GM18870 (cell line): ENCODE measurements at regions not wholly inside any gene's neighbourhood (a gene's known extent, or its start where the extent isn't known, plus 50 kb on each side); places are given as distances from the start of the nearest gene placed in this dataset.
"Not testable (repeated sequence)": the region's sequence is repeated elsewhere in the genome, so short reads cannot be mapped to it uniquely, and the experiment has no call there.

ENCODE experiments used
- ATAC-seq: cut with Tn5 transposase; IDR thresholded peaks from one replicate; pipeline ENCODE4 v1.9.1; 2021; ENCODE audit warnings: moderate library complexity; ENCODE audit not compliant: unreplicated experiment

- no peak for ATAC-seq
Measured at GRCh38 chr12:46087916-46088439, 97.6 kb upstream of the SCAF11 start.

GRCh38 chr12:46084666-46085631 is 94.6 kb upstream of the SCAF11 start:
- no peak for ATAC-seq

GRCh38 chr12:46082490-46083200 is 92.3 kb upstream of the SCAF11 start:
- no peak for ATAC-seq

GRCh38 chr12:46073321-46073720 is 82.9 kb upstream of the SCAF11 start:
- no peak for ATAC-seq

GRCh38 chr12:46071769-46072624 is 81.6 kb upstream of the SCAF11 start:
- peak; percentile 88 for ATAC-seq

- no peak for ATAC-seq
Measured at GRCh38 chr12:46071335-46071734, 81.0 kb upstream of the SCAF11 start.

- no peak for ATAC-seq
Measured at GRCh38 chr12:46067094-46067493, 76.7 kb upstream of the SCAF11 start.

- peak; percentile 86 for ATAC-seq
Measured at GRCh38 chr12:46065412-46066166, 75.2 kb upstream of the SCAF11 start.

GRCh38 chr12:46064548-46064947 is 74.2 kb upstream of the SCAF11 start:
- no peak for ATAC-seq

GRCh38 chr12:46058697-46059096 is 68.3 kb upstream of the SCAF11 start:
- not testable (repeated sequence) for ATAC-seq

- ATAC-seq = no peak
Measured at GRCh38 chr12:46050805-46051204, 60.4 kb upstream of the SCAF11 start.

GRCh38 chr12:46049665-46050064 is 59.3 kb upstream of the SCAF11 start:
- ATAC-seq = no peak

- no peak for ATAC-seq
Measured at GRCh38 chr12:46046436-46046835, 56.1 kb upstream of the SCAF11 start.

GRCh38 chr12:46043972-46044520 is 53.7 kb upstream of the SCAF11 start:
- ATAC-seq = no peak
